ENCODE measurements at regions not wholly inside any gene's neighbourhood (a gene's known extent, or its start where the extent isn't known, plus 50 kb on each side); places are given as distances from the start of the nearest gene placed in this dataset.
"Not testable (repeated sequence)": the region's sequence is repeated elsewhere in the genome, so short reads cannot be mapped to it uniquely, and the experiment has no call there.

- in situ Hi-C loops (cut with MboI; ENCODE audit: low sequenced_read_pairs); intact Hi-C loops (cut with micrococcal nuclease); H4K8ac ChIP-seq (ENCODE audit: low read depth in 2 of 2, low read length in 2 of 2); H4K5ac ChIP-seq (ENCODE audit: low read depth, low read length); H4K91ac ChIP-seq (ENCODE audit: insufficient read depth, low read depth, low read length); BruUV-seq (replicated peaks); H4K20me1 ChIP-seq (ENCODE audit: insufficient read depth, low read length); H2AK9ac ChIP-seq (replicated peaks; ENCODE audit: low read depth, low read length, poor library complexity); H3K9me1 ChIP-seq (ENCODE audit: insufficient read depth, low read length); H3K56ac ChIP-seq (ENCODE audit: extremely low read depth, insufficient read depth, low read length); H3K23ac ChIP-seq (ENCODE audit: low read depth, low read length); dilution Hi-C loops (cut with HindIII; ENCODE audit: low sequenced_read_pairs, unreplicated experiment); H2BK5ac ChIP-seq (ENCODE audit: low read depth, low read length, poor library complexity, severe bottlenecking); H3K14ac ChIP-seq (replicated peaks; ENCODE audit: low read depth, low read length); H2BK15ac ChIP-seq (ENCODE audit: low read depth, low read length); H3K4me1 ChIP-seq (ENCODE audit: control insufficient read depth, insufficient read depth, low read length); ATAC-seq (ENCODE audit: low read depth); H3K9ac ChIP-seq (ENCODE audit: low read depth, low read length); DNase-seq; H3K18ac ChIP-seq (ENCODE audit: low read depth, low read length); H3K27me3 ChIP-seq (ENCODE audit: control insufficient read depth, insufficient read depth, low read length); CTCF ChIA-PET; H2BK120ac ChIP-seq (ENCODE audit: low read depth, low read length); H3K79me1 ChIP-seq (ENCODE audit: low read depth in 1 of 2, low read length in 2 of 2); H2BK20ac ChIP-seq (ENCODE audit: low read depth, low read length); H3K9me3 ChIP-seq (ENCODE audit: control insufficient read depth, insufficient read depth, low read length); H2AK5ac ChIP-seq (ENCODE audit: low read depth, low read length); H3K4ac ChIP-seq (ENCODE audit: low read depth, low read length); POLR2A ChIA-PET (ENCODE audit: unreplicated experiment); H3K4me3 ChIP-seq (ENCODE audit: insufficient read depth, low read depth, low read length); H3K36me3 ChIP-seq (ENCODE audit: control insufficient read depth, insufficient read depth, low read length); H2AFZ ChIP-seq (replicated peaks; ENCODE audit: low read length, poor library complexity); H3K4me2 ChIP-seq (ENCODE audit: low read depth, low read length); H3K27ac ChIP-seq (ENCODE audit: insufficient read depth, low read length): not testable (repeated sequence)
- 91% methylated on average over 11 of the region's 46 CpGs; no CpG with 5 or more reads in 1 of the 2 experiments for WGBS, 2 experiments (ENCODE audit: extremely low coverage in 2 of 2, insufficient read length in 1 of 2)
Observed at GRCh38 chr5:106246044-106246745, 1424.5 kb downstream of the EFNA5 start.

Data from IMR-90 (cell line).